Choroid plexus epithelial cell (primary cell): ENCODE measurements at regions not wholly inside any gene's neighbourhood (a gene's known extent, or its start where the extent isn't known, plus 50 kb on each side); places are given as distances from the start of the nearest gene placed in this dataset.
A peak's percentile ranks its signal among the peaks of the same experiment; 100 is the strongest.

ENCODE experiments used
- DNase-seq: peaks from one replicate; pipeline ENCODE4 v3.0.0-alpha.2; 2010; ENCODE audit warnings: low read depth
- H3K4me3 ChIP-seq: 2 replicates; pipeline ENCODE4 v1.5.1; 2011; ENCODE audit warnings: low read depth, mild to moderate bottlenecking, control low read depth, low read length, moderate library complexity
- CTCF ChIP-seq: conservative IDR thresholded peaks from 2 replicates; pipeline ENCODE4 v1.5.1; 2011; ENCODE audit warnings: low read depth, mild to moderate bottlenecking, control low read depth, inconsistent platforms, low read length, moderate library complexity

GRCh38 chr11:32508780-32509179 is 73.4 kb upstream of the WT1 start:
- DNase-seq: no peak
- H3K4me3 ChIP-seq: no peak overlapping the region
- TF ChIP-seq CTCF: no peak

- no peak overlapping the region for H3K4me3 ChIP-seq
- DNase-seq: no peak
- no peak for TF ChIP-seq CTCF
Observed at GRCh38 chr11:32500001-32500400, 64.7 kb upstream of the WT1 start.

GRCh38 chr11:32497951-32498350 is 62.6 kb upstream of the WT1 start:
- no peak overlapping the region for H3K4me3 ChIP-seq
- no peak for TF ChIP-seq CTCF
- no peak for DNase-seq

GRCh38 chr11:32494629-32495028 is 59.3 kb upstream of the WT1 start:
- H3K4me3 ChIP-seq: no peak overlapping the region
- no peak for DNase-seq
- TF ChIP-seq CTCF: no peak

GRCh38 chr11:32489464-32489863 is 54.1 kb upstream of the WT1 start:
- peak; percentile 22 for DNase-seq
- TF ChIP-seq CTCF: peak; percentile 33
- H3K4me3 ChIP-seq: no peak overlapping the region

GRCh38 chr11:32487270-32487669 is 51.9 kb upstream of the WT1 start:
- no peak overlapping the region for H3K4me3 ChIP-seq
- DNase-seq: peak; percentile 22
- TF ChIP-seq CTCF: peak; percentile 59

GRCh38 chr11:32485733-32486132 is 50.4 kb upstream of the WT1 start:
- no peak for TF ChIP-seq CTCF
- H3K4me3 ChIP-seq: no peak overlapping the region
- DNase-seq: no peak
